ENCODE measurements at regions not wholly inside any gene's neighbourhood (a gene's known extent, or its start where the extent isn't known, plus 50 kb on each side); places are given as distances from the start of the nearest gene placed in this dataset.

GRCh38 chr13:30151388-30151787 lies 156.0 kb downstream of the KATNAL1 start:
- no peak for DNase-seq (ENCODE audit: low read depth)

- no peak for DNase-seq (ENCODE audit: low read depth)
Measured at GRCh38 chr13:30149248-30149647, 158.1 kb downstream of the KATNAL1 start.

GRCh38 chr13:30148786-30149185 lies 158.6 kb downstream of the KATNAL1 start:
- DNase-seq (ENCODE audit: low read depth): no peak

- no peak for DNase-seq (ENCODE audit: low read depth)
Measured at GRCh38 chr13:30148171-30148754, 159.1 kb downstream of the KATNAL1 start.

GRCh38 chr13:30147421-30147820 lies 159.9 kb downstream of the KATNAL1 start:
- DNase-seq (ENCODE audit: low read depth): no peak

DNA sequence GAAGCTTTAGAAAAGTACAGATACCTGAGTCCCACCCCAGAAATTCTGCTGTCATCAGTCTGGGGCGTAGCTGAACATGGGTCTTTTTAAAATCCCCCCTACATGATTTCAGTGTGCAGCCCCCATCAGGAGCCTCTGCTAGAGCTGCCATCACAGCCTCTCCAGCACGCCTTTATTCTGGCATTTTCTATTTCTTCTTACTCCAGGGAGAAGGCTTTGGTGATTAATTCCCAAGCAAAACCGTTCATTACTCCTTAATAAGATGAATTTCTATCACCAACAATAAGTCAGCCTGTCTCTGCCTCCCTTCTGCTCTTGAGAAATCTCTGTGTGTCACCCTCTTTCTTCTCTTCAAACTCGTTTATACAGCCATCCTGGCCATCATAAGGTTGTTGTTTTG lies 160.3 kb downstream of the KATNAL1 start:
- no peak for DNase-seq (ENCODE audit: low read depth)

- no peak for DNase-seq (ENCODE audit: low read depth)
Measured at GRCh38 chr13:30145709-30146367, 161.5 kb downstream of the KATNAL1 start.

- peak; percentile 34 for DNase-seq (ENCODE audit: low read depth)
Measured at GRCh38 chr13:30143666-30144400, 163.5 kb downstream of the KATNAL1 start.

DNA sequence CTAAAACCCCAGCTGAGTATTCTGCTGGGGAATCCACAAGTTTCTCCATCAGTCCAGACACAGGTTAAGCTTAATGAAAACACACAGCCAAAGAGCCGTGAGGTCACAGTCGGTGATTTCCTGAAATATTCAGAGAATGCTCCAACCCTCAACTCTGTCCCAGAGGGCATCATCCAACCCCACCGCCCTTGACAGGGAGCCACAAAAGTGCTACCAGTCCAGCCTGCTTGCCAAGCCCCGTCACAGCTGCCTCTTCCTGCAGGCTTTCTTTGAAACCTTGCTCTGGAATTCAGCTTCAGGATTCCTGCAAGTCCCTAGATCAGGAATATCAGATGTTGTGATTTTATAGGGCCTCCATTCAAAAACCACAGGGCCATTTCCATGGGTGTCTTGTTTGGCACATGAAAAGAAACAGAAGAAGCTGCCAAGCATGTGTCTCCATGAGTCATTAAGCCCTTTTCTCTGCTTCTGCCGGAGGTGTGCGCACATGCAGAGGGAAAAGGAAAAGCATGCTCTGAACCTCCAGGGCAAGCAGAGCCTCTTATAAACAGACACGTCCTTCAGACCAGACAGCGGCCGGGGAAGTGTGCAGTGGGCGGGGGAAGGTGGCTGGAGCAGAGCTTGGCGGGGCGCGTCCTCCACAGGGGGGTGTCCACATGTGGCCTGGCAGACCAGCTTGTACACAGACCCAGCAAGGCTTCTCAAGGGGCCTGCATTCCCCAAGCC lies 164.7 kb downstream of the KATNAL1 start:
- peak; percentile 93 for DNase-seq (ENCODE audit: low read depth)

- DNase-seq (ENCODE audit: low read depth): no peak
Measured at GRCh38 chr13:30141775-30142485, 165.4 kb downstream of the KATNAL1 start.

GRCh38 chr13:30140973-30141372 lies 166.4 kb downstream of the KATNAL1 start:
- DNase-seq (ENCODE audit: low read depth): no peak

DNA sequence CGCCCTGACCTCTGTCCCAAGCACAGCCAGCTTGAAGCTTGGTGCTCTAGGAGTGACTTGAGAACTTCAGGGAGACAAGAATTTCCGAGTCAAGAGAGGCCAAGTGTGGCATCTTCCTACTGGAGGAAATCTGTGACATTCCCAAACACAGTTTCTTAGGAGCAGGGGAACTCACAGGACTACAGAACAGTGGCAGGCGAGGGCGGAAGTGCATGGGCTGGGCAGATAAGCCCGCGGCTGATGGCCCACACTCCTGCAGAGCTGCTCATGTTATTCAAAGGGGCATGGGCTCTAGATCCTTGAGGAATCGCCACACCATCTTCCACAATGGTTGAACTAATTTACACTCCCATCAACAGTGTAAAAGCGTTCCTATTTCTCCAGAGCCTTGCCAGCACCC lies 168.8 kb downstream of the KATNAL1 start:
- DNase-seq (ENCODE audit: low read depth): no peak

- no peak for DNase-seq (ENCODE audit: low read depth)
Measured at GRCh38 chr13:30135868-30136267, 171.5 kb downstream of the KATNAL1 start.

DNA sequence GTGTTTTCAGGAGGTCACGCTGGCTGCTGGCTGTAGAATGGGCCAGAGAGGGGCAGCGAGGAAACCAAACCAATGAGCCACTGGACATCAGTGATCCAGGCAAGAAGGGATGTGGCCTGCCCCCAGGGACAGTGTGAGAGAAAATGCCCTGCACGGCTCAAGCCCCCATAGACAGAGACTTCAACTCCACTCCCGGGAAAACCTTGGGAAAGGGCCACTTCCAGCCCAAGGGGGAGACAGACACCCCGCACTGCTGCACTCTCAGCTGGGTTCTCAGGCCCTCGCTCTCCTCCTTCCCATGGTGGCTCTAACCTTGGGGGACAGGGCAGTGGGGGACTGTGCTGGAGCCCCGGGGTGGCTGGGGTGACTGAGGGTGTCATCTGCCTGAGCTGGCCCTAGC lies 172.0 kb downstream of the KATNAL1 start:
- no peak for DNase-seq (ENCODE audit: low read depth)

DNA sequence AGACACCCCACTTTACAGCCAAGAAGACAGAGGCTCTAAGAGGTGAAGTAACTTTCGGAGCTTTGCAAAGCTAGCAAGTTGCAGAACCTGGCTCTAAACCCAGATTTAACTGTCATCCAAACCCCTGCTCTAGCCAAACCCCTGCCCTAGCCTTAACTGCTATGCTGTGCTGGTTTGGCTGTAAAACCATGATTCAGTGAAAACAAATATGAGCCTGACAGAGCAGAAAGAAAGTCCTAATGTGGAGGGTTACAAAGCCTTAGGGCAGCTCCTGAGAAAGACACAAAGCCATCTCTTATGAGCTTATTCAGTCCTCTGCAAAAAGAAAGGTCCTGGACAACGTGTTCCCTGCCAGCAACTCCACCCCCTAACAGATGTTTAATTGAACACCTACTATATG lies 172.8 kb downstream of the KATNAL1 start:
- DNase-seq (ENCODE audit: low read depth): no peak

- no peak for DNase-seq (ENCODE audit: low read depth)
Measured at GRCh38 chr13:30133996-30134395, 173.4 kb downstream of the KATNAL1 start.

GRCh38 chr13:30133554-30133912 lies 173.8 kb downstream of the KATNAL1 start:
- DNase-seq (ENCODE audit: low read depth): no peak

GRCh38 chr13:30132623-30133553 lies 174.5 kb downstream of the KATNAL1 start:
- peak; percentile 86 for DNase-seq (ENCODE audit: low read depth)

GRCh38 chr13:30129411-30129810 lies 177.9 kb downstream of the KATNAL1 start:
- no peak for DNase-seq (ENCODE audit: low read depth)

GRCh38 chr13:30128591-30128990 lies 178.8 kb downstream of the KATNAL1 start:
- DNase-seq (ENCODE audit: low read depth): no peak

DNA sequence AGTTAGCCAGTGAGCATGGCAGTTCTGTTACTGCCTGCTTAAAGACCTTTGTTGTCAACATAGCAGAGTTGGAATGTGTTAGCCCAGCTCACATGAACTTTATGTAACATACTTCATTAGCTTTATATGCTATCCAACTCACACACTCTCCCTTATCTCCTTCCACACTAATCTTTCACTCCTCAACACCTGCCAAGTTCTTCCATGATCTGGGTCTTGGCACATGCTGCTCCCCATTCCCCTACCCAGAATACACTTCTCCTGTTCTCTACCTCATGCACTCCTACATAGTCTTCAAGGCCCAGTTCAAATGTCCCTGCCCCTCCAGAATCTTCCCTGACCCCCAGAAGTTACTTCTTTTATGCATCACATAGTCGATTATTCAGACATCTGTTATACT lies 179.3 kb downstream of the KATNAL1 start:
- no peak for DNase-seq (ENCODE audit: low read depth)
